ENCODE measurements at regions not wholly inside any gene's neighbourhood (a gene's known extent, or its start where the extent isn't known, plus 50 kb on each side); places are given as distances from the start of the nearest gene placed in this dataset.
"Not testable (repeated sequence)": the region's sequence is repeated elsewhere in the genome, so short reads cannot be mapped to it uniquely, and the experiment has no call there.

DNA sequence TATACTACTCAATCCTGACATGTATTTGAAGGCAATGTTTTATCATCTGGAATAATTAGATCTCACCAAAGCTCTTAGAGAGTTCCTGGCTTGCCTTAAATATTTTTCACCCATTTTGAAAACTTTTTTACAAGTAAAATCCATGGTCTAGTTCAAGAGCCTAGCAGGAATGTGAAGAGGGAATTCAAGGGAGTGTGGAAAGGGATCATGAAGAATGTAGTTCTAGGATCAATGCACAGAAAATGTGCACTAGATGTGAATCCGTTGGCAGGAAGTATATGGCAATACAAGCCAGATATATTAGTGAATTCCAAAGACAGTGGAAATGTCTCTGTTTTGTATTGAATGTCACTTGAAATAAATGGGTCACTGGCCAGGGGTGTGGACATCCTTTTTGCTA is 167.9 kb upstream of the MOCS2 start:
- DNase-seq: no peak

DNA sequence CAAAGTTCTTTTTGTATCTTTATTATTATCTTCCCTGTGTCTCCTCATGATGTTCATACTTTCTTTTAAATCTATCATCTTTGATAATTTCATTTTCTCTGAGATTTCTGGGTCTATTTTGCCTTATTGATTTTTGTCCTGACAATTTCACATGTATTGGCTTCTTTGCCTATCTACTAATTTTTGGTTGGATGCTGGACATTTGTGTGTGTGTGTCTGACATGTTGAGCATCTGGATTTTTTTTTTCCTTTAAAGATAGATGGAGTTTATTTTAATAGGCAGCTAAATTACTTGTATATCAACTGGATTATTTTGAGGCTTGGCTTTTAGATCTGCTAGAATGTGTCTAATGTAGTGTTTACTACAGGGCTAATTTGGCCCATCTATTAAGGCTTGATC is 178.0 kb upstream of the MOCS2 start:
- DNase-seq: no peak

DNA sequence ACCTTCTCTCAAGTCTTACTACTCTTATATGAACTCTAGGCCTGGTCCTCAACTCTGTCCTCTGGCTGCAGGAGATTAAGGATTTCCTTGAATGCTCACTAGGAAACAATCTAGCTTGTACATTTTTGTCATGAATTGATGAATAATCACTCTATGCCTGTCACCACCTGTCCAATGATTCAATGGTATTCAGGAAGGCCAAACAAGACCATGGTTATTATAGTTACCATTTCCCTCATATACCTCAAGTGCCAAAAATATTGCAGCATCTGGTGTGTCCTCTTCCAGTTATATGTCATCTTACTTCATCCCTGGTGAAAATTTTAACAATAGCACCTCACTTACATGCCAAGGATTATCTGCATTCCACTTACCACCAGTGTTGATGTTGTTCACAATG is 179.0 kb upstream of the MOCS2 start:
- DNase-seq: no peak

DNA sequence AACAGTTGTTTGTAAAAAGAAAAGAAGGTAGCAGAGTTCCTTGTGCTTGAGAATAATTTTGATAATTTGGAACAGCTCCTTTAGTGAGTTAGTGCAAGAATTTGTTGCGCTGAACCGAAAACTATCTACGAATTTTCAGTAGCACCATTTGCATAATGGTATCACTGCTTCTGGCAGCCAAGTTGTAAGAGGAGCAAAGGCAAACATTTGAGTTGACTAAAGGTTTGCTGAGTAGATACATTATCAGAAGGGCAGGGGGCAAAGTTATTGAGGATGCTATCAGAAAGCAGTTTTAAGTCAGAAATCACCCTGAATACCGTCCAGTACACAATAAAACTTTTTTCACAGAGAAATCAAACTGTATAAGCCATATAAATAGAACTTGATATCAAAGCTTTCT is 181.5 kb upstream of the MOCS2 start:
- DNase-seq: no peak

DNA sequence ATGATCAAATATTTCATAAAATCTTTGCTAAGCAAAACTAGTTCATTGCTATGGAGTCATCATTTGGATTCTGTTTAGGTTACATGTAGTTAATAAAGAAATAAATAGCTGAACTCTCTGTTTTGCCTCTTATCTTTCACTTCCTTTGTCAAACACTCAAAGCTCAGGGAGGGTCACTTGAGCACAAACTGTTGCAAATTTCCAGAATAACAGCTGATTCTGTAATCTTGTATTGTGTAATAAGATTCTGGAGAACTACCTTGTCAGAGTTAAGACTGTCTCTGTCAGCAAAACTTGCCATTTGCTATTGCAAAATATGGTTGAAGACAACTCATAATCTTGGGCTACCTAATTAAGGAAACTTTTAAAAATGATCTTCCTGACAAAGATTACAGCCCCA is 182.0 kb upstream of the MOCS2 start:
- DNase-seq: no peak

DNA sequence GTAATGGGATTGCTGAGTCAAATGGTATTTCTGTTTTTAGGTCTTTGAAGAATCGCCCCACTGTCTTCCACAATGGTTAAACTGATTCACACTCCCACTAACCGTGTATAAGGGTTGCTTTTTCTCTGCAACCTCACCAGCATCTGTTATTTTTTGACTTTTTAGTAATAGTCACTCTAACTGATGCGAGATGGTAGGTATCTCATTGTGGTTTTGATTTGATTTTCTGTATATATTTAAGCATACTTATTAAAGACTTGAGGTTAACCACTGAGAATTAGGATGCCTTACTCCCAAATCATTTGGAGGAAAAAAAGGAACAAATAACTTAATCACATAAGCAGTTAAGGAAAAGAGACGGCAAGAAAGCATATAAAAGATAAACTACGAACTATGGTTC is 181.6 kb upstream of the FST start:
- DNase-seq: no peak

DNA sequence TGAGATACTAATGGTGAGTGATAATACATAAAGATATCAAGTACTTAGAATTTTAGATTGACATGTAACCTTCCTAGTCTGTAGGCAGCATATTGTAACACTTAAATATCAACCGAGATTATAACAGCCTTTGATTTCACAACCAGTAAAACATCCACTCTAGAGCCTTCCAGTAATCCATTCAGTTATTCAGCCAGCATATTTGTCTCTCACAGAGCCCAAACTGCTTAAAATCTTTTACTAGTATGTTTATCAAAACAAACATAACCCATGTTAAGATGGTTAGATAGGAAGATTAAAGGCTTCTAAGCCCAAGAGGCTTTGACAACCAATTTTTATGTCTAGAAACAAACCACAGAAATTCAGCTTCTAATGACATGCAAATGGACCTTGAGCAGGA is 177.9 kb upstream of the FST start:
- DNase-seq: no peak

DNA sequence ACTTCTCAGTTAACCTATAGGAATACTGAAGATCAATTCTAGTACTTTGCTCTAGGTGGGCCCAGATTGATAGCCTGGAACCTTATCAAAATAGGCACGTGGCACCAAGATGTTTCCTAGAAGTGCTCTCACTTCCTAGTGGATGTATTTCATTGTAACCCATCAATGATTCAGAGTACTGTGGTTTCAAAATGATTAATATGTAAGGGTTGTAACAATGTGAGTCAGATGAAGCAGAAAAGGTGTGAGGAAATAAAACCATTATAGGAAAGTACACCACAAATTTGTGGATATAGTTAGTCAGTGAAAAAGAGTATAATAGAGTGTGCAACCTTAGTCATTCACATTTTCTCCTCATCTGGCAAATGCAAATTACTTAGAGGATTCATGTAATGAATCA is 177.3 kb upstream of the FST start:
- no peak for DNase-seq

DNA sequence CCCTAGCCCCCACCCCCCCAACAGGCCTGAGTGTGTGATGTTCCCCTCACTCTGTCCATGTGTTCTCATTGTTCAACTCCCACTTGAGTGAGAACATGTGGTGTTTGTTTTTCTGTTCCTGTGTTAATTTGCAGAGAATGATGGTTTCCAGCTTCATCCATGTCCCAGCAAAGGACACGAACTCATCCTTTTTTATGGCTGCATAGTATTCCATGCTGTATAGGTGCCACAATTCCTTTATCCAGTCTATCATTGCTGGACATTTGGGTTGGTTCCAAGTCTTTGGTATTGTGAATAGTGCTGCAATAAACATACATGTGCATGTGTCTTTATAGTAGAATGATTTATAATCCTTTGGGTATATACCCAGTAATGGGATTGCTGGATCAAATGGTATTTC is 175.1 kb upstream of the FST start:
- not testable (repeated sequence) for DNase-seq

DNA sequence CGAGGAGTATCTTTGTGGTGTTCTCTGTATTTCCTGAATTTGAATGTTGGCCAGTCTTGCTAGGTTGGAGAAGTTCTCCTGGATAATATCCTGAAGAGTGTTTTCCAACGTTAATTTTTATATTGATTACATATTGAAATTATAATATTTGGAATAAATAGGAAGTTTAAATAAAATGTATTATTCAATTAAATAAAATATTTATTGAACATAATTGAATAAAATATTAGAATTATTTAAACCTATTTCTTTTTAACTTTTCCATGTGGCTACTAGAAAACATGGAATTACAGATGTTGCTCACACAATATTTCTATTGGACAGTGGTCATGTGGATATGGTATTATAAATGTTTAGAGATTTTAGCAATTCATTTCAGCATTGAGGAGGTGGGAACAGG is 170.8 kb upstream of the FST start:
- DNase-seq: no peak

DNA sequence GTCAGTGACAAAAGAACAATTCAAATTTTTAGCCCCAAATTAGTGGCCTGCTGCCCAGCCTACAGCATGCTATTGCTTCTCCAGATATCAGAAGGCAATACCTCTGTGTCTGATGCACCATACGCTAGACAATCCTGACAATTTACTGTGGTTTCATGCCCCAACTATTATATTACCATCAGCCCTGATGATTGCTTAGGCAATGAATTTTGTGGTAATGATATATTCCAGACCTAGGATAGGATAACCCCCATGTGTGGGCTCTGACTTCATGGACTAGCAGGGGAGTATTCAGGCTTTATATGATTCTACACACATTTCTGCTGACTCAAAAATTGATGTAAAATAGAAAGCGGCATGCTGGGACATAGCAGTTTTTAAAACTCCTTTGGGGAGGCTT is 168.7 kb upstream of the FST start:
- no peak for DNase-seq

DNA sequence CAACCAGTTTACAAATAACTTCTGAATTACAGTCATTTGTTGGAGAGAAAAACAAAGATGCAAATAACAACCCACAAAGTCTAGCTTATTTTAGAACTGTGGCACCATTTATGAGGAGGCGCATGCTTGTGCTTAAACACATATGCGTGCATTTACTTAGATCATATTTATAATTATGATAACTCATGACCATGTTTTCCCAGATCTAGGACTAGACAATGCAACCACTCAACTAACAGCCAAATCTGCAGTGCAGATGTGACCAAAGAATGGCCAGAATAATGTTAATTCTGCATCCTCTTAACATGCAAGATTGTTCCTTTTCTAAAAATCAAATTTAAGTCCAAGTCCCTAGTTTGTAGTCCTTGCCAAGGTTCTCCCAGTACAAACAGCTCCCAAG is 167.3 kb upstream of the FST start:
- DNase-seq: no peak

DNA sequence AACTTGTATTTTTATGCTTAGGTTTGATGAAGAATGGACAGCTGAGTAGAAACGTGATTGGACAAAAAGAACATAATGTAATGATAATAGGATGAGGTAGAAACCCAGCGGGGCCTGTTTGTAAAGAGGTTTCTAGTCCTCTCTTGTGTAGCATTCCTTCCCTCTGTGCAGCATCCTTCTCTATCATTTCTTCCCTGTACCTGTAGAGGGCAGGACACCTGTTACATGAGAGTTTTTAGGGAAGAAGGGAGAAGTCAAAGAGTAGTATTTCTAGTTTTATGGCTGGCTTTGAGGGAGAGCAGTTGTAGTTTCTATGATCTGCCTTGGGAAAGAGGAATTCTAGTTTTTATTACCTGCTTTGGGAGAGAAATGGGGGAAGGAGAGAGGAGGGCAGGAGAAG is 162.1 kb upstream of the FST start:
- no peak for DNase-seq

DNA sequence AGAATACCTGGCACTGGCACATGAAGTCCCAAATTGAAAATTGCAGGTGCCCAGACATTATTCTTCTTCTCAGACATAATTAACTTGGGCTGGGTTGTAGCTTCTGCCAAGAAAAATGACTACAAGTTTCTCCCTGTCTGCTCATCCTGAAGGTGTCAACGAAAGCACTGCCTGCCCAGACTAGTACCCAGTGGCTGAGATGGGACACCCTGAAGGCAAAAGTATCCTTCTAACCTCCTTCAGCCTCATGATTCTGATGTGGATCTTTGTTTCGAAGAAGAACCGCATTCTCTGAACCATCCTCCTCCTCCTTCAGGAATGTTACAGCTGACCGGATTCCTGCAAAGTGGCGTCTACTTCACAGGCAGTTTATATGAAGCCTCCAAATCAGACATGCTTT is 161.1 kb upstream of the FST start:
- no peak for DNase-seq

DNA sequence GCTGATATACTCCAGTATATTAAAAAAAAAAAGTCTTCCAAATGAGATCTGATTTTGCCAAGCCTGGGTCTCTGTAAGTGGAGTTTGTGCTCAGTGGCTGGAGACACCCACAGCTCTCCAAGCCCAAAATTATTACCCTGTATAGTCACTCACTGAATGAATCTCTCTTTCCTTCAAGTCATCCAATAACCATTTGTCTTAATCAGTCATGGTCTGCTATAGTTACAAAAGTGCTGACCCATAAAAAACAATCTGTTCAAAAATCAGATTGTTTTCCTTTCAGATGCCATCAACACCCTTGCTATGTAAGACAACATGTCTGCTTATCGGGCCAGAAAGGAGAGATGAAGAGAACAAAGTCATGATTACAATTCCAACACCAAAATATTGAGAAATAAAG is 159.4 kb upstream of the FST start:
- DNase-seq: no peak

DNA sequence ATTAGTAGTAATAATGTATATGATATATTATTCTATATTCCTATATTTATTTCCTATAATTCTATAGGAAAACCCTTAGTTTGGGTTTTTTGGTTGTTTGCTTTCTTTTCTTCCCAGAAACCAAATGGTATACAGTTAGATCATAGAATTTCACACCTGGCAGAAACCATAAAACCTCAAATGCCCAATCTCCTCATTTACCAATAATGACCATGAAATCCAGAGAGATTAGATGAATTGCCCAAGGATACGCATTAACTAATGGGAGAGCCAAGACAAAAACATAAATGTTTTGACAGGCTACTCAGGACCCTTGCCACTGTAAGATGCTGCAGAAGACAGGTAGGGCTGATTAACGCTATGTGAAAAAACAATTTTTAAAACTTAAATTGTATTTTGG is 158.7 kb upstream of the FST start:
- no peak for DNase-seq

DNA sequence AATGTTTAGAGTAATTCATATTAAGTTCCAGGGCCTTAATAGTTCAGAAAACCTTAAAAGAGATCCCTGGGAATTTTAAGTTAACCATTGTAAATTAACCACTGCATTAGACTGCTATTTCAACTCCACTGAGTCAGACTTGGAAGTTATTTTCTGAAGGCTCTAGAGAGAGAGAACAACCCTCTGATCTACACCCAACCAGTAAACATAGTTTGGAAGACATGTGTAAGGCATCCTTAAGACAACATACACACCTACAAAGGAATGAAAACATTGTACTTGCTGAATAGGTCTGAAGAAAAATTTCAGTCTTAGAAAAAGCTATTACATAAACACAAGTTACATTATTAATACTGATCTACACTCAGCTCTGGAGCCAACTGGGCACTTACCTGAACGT is 158.2 kb upstream of the FST start:
- no peak for DNase-seq

DNA sequence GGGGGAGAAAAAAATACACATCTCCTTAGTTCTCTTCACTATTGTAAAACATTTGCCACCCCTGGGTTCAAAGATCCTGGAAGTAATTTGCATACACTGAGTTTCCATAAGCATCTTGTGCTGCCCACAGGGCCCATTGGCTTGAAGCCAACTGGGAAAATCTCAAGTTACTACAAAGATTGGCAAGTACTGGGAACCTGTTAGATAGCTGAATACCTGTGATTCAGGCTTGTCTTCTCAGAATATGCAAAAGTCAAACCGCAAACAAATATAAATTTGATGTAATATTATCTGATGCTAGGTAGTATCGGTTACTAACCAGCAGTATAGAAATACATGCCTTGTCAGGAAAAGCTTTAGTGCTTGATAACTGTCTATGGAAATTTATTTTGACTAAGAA is 156.9 kb upstream of the FST start:
- no peak for DNase-seq

DNA sequence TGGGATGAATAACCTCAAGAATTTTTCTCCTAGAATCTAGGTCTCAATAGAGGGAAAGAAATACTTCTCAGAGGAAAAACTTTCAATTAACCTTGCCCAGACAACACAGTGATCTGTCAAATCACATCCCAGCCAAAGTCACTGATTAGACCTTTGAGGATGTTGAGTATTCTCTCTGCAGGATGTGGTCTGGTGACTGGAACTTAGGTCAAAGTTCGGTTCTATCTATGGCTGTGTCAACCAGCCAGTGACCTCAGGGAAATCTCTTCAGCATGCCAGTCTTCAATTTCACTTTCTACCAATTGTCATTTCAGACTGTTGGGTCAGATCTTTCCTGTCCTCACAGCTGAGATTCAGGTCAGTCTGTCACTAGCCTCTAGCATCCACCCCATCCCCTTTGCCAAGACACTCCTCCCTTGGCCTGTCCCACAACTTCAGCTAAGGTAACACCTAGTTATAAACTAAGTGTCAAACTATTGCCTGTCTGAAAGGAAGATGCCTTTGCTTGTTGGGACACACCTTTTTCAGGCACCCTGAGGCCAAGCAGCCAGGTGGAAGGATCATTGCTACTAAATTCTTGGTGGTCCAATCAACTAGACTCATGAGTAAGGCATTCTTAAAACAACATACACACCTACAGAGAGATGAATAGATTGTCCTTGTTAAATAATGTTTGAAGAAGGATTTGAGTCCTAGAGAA is 156.3 kb upstream of the FST start:
- no peak for DNase-seq

DNA sequence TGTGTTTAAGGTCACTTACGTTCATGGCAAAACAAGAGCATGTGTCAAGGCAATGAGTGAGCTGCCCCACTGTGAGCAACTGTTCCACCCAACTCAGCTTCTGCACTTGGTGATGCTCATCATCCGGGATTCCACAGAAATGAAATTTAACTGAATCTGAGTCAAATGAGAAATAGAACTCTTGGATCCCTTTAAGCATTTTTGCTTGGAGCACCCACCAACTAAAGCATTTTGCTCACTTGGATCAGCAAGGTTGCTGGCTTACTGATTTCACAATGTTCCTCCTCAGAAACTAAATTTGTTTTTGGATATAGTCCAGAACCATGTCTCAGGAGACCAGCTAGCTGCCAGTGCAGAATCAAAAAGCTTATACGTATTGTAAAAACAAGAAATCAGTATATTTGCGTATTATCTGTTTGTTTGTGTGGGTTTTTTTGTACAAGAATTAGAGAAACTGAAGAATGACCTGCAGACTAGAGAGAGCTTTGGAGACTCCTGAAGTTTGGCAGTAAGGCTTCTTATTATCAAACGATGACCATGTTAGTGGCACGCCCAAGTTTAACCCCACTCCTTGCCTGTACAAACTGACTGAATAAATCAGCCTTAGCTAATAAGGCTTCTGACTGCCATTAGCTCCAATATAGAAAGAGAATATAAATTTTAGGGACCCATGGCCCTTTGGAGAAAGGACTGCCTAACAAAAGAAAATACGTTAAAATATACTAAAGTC is 153.8 kb upstream of the FST start:
- DNase-seq: no peak

DNA sequence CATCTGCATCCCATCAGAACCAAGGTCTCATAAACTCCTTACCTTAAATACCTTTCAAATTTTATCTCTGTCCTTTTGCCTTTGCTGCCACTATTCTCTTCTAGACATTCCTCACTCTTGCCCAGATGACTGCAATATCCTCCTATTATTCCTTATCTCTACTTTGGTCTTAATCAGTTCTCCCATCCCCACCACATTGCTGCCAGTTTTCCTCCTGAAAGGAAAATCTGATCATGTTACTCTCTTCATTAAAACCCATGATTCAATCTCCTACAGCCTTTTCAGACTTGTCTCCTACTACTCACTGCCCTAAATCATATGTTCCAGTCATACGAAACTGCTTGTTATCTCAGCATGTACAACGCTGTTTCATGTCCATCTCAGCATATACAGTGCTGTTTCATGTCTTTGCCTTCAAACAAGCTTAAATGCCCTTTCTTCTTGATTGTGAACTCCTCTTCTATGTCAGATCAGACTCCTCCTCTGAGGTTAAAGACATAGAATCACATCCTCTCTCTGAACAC is 152.6 kb upstream of the FST start:
- DNase-seq: no peak

DNA sequence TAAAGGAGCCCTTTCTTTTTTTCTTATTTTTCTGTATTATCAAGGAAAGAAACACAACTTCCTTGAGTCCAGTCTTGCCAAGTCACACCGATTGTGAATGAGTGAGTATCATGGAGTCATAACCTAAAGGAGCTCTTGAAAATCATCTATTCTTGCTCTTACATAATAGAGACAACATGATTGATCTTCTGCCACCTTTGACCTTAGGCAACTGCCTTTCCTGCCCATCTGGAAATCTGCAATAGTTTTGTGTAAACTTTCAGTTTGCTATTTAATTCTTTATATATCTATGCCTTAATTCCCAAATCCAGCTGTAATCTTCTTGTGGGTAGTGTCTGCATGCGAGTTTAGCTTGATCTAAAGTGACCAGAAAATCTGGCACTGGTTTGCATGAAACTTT is 149.9 kb upstream of the FST start:
- DNase-seq: no peak

DNA sequence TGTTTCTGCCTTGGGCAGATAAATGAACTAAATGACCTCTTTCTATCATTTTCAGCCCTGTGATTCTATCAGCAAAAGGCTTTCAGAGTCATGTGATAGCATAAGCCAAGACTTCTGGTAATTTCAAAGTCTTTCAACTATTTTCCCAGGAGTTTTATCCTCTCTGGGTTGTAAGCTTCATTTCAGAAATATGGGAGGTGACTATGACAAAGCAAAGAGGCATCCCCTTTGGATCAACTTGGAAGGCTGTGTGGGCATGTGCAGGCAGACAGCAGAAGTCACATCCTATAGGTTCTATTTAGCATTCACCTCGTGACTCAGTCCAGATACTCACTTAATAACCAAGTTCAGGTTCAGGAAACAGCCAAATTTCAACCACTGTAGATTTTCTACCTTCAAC is 149.0 kb upstream of the FST start:
- DNase-seq: no peak

DNA sequence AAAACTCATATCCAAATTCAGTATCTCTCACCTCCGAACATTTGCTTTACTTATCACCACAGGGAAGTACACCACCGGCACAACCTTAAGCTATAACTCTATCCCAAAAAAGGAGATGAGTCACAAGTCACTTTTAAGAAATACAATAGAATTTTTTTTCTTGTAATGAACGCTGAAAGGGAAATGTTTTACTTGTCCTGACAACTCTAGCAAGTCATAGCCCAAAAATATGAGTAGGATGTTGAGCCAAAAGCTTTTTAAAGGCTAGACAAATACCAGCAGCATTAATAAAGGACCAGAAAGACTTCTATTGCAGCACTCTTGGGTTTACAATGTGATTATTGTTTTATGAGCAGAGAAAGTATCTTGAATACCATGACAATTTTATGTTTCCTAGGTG is 147.3 kb upstream of the FST start:
- no peak for DNase-seq

DNA sequence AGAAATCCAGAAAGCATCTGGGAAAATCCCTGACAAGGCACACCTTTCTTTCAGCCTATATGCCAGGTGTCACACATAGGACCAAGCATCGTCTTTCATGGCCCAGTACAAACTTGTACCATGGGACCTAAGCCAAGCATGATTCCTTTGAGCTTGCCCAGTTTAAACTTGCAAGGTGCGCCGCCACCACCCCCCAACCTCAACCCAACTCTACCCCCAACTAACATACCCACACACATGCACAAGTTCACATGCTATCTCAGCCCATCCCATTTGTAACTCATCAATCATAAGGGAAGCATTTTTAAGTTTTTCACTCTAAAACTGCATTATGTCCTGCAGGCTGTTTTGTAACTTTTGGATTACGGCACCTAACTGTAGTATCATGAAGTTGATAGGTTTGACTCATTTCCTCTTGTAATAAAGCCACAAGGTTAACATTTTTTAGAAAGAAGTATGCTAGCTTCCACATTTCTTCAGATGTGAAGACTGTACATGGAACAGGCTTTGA is 145.9 kb upstream of the FST start:
- no peak for DNase-seq
